ENCODE measurements at regions not wholly inside any gene's neighbourhood (a gene's known extent, or its start where the extent isn't known, plus 50 kb on each side); places are given as distances from the start of the nearest gene placed in this dataset.

GRCh38 chrX:468979-469378 is 82.3 kb upstream of the PPP2R3B start:
- TF ChIP-seq CTCF (conservative IDR thresholded peaks at IDR 0.05 in 1 of 2, IDR thresholded peaks at IDR 0.05 in 1 of 2; ENCODE audit: low read depth in 1 of 2, low read length in 2 of 2) (no peak), EZH2 (IDR thresholded peaks at IDR 0.05; ENCODE audit: low read length, missing control alignments) (no peak)

Measured in fibroblast of lung (primary cell).